NT2/D1 (cell line): ENCODE measurements at regions not wholly inside any gene's neighbourhood (a gene's known extent, or its start where the extent isn't known, plus 50 kb on each side); places are given as distances from the start of the nearest gene placed in this dataset.
"Not testable (repeated sequence)": the region's sequence is repeated elsewhere in the genome, so short reads cannot be mapped to it uniquely, and the experiment has no call there.

Source experiments
- SUZ12 ChIP-seq: IDR thresholded peaks from 2 replicates; pipeline ENCODE4 v1.6.1; 2011; ENCODE audit not compliant: insufficient read length, insufficient read depth; ENCODE audit errors: extremely low read depth
- YY1 ChIP-seq: IDR thresholded peaks from 2 replicates; pipeline ENCODE4 v1.6.1; 2011; ENCODE audit not compliant: insufficient read length, insufficient read depth
- ZNF274 ChIP-seq: IDR thresholded peaks from 2 replicates; pipeline ENCODE4 v1.6.1; 2011; ENCODE audit warnings: mild to moderate bottlenecking, low read depth, low read length

DNA sequence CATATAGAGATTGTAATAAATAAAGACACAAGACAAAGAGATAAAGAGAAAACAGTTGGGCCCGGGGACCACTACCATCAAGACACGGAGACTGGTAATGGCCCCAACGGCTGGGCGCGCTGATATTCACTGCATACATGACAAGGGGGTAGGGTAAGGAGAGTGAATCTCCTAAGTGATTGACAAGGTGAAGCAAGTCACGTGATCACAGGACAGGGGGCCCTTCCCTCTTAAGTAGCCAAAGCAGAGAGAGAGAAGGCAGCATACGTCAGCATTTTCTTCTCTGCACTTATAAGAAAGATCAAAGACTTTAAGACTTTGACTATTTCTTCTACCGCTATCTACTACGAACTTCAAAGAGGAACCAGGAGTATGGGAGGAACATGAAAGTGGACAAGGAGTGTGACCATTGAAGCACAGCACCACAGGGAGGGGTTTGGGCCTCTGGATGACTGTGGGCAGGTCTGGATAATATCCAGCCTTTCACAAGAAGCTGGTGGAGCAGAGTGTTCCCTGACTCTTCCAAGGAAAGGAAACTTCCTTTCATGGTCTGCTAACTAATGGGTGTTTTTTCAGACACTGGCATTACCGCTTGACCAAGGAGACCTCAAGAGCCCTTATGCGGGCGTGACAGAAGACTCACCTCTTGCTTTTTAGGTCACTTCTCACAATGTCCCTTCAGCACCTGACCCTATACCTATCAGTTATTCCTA is 75.6 kb downstream of the MRPL39 start:
- not testable (repeated sequence) for TF ChIP-seq SUZ12, YY1, ZNF274
